NB4 (cell line): ENCODE measurements at regions not wholly inside any gene's neighbourhood (a gene's known extent, or its start where the extent isn't known, plus 50 kb on each side); places are given as distances from the start of the nearest gene placed in this dataset.
"Not testable (repeated sequence)": the region's sequence is repeated elsewhere in the genome, so short reads cannot be mapped to it uniquely, and the experiment has no call there.

Experiments
- DNase-seq: peaks from one replicate; pipeline ENCODE4 v3.0.0; 2010; ENCODE audit warnings: low read depth
- H3K4me3 ChIP-seq: one replicate; pipeline ENCODE4 v1.5.1; 2011; ENCODE audit warnings: mild to moderate bottlenecking, low read depth, low read length, moderate library complexity
- CTCF ChIP-seq: IDR thresholded peaks from one replicate; pipeline ENCODE4 v1.5.1; 2012; ENCODE audit warnings: low read depth, low read length
- MYC ChIP-seq: IDR thresholded peaks from 2 replicates; pipeline ENCODE4 v1.6.1; 2011; ENCODE audit warnings: low read depth, low read length
- POLR2A ChIP-seq: IDR thresholded peaks from 2 replicates; pipeline ENCODE4 v1.6.1; 2011; ENCODE audit warnings: mild to moderate bottlenecking; ENCODE audit not compliant: insufficient read length; ENCODE audit errors: extremely low read depth
- TF ChIP-seq, protein P1 (sequence below): IDR thresholded peaks from 2 replicates; pipeline ENCODE4 v1.6.1; 2011; ENCODE audit warnings: low read depth, low read length

- no peak overlapping the region for H3K4me3 ChIP-seq
Measured at GRCh38 chr4:186840222-186840701, 116.6 kb upstream of the FAT1 start.

DNA sequence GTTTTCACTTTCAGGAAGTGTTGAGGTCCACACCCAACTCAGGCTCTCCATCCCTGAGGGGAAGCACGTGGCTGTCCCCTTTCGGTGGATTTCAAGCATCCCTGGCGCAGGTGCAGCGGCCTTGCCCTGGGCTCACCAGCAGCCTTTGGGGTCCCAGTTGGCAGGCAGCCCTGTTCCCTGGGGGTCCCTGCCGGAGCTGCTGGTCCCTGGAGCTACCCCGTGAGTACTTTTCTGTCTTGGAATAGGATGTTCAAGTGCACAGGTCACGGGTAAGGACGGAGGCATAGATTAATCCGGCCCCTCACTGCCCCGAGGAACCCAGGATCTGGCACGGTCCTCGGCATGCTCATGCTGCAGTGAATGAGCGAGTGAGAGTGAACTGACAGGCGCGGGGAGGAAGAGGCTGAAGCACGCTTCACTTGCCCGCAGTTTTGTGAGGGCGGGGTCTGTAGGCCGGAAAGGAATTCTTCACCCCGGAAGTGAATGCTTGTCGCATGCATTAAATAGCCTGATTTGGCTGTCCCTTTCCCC, 117.2 kb upstream of the FAT1 start:
- TF ChIP-seq CTCF (no peak), MYC (no peak), POLR2A (no peak)
- TF ChIP-seq, protein P1, sequence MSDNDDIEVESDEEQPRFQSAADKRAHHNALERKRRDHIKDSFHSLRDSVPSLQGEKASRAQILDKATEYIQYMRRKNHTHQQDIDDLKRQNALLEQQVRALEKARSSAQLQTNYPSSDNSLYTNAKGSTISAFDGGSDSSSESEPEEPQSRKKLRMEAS = no peak
- DNase-seq = no peak
- H3K4me3 ChIP-seq = no peak overlapping the region

More at GRCh38 chr4:186840222-186840701, 116.6 kb upstream of the FAT1 start:
- DNase-seq = no peak
- no peak for TF ChIP-seq POLR2A

GRCh38 chr4:186844059-186844681, 120.5 kb upstream of the FAT1 start:
- DNase-seq = no peak
- TF ChIP-seq MYC (no peak), CTCF (no peak), POLR2A (no peak)
- TF ChIP-seq, protein P1 = no peak
- no peak overlapping the region for H3K4me3 ChIP-seq

- no peak for TF ChIP-seq MYC
- TF ChIP-seq, protein P1 = 0 out of 2 replicates have a peak, but pooled peaks have one; percentile 22
- H3K4me3 ChIP-seq = no peak overlapping the region
- peak; percentile 79 for DNase-seq
Measured at GRCh38 chr4:186845137-186845842, 121.6 kb upstream of the FAT1 start.

DNA sequence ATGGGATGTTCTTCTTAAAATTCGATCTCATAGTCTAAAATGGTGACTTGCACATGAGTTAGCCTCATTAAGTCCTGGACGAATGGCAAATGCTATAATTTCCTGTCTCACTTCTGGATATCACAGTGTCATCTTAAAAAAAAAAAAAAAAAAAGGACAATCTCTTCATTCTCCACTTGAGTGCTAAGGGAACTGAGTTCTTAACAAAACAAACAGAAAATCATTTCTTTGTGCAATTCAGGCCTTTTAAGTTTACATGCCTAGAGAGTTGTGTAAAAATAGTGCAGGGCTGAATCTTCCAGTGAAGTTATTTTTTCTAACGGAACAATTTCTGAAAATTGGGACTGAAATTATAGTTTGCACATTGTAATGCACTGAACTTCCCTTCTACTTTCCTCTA, 122.8 kb upstream of the FAT1 start:
- TF ChIP-seq, protein P1 = no peak
- TF ChIP-seq CTCF = no peak
- TF ChIP-seq MYC = no peak
- TF ChIP-seq POLR2A = no peak
- DNase-seq = no peak
- H3K4me3 ChIP-seq = no peak overlapping the region

DNA sequence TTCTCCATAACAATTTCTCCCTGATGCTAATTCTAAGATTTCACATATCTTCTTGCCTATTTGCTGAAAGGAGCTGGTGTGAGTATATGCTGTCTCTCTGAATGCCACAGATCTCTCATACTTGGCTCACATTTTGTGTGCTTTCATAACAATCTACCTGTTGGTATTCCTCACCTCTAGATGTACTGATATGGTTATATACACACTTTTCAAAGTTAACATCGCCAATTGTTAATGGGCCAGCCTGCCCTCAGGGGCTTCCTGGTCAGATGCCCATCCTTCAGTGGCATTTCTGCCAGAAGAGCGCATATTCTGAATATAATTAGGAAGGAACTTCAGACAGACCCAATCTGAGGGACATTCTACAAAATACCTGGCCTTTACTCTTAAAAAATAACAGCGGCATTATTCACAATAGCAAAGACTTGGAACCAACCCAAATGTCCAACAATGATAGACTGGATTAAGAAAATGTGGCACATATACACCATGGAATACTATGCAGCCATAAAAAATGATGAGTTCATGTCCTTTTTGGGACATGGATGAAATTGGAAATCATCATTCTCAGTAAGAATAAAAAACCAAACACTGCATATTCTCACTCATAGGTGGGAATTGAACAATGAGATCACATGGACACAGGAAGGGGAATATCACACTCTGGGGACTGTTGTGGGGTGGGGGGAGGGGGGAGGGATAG, 123.9 kb upstream of the FAT1 start:
- not testable (repeated sequence) for DNase-seq, H3K4me3 ChIP-seq

DNA sequence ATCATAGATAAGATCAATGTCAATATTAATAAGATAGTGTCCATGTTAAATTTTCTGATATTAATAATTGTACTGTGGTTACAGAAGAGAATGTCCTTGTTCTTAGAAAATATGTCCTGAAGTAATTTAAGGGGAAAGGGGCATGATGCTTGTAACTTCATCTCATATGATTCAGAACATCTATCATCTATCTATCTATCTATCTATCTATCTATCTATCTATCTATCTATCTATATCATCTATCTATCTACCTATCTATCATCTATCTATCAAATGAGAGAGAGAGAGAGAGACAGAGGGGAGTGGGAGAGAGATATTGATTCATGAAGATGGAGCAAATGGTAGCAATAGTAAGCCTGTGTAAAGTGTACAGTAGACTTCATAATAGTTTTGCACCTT, 124.8 kb upstream of the FAT1 start:
- no peak for DNase-seq
- H3K4me3 ChIP-seq = no peak overlapping the region

More for the DNA sequence above, 124.8 kb upstream of the FAT1 start:
- no peak for TF ChIP-seq MYC
- no peak for TF ChIP-seq CTCF
- TF ChIP-seq, protein P1 = no peak
- TF ChIP-seq POLR2A = no peak
